Endodermal cell (in vitro differentiated cells): ENCODE measurements at regions not wholly inside any gene's neighbourhood (a gene's known extent, or its start where the extent isn't known, plus 50 kb on each side); places are given as distances from the start of the nearest gene placed in this dataset.

Experiments
- DNase-seq: peaks from one replicate; pipeline ENCODE4 v3.0.0-alpha.2; 2017
- H3K27ac ChIP-seq: 2 replicates; pipeline ENCODE4 v1.5.1; 2013; ENCODE audit warnings: mild to moderate bottlenecking, low read depth, low read length, moderate library complexity
- H3K27me3 ChIP-seq: 2 replicates; pipeline ENCODE4 v1.6.1; 2013; ENCODE audit warnings: mild to moderate bottlenecking, low read length, moderate library complexity; ENCODE audit not compliant: insufficient read depth, control insufficient read depth, poor library complexity, severe bottlenecking
- H3K36me3 ChIP-seq: 2 replicates; pipeline ENCODE4 v1.7.0; 2013; ENCODE audit warnings: mild to moderate bottlenecking, low read length, moderate library complexity; ENCODE audit not compliant: control insufficient read depth, insufficient read depth
- H3K4me1 ChIP-seq: one replicate; pipeline ENCODE4 v1.7.0; 2013; ENCODE audit warnings: low read length; ENCODE audit not compliant: control insufficient read depth, insufficient read depth
- H3K4me3 ChIP-seq: 2 replicates; pipeline ENCODE4 v1.5.1; 2013; ENCODE audit warnings: mild to moderate bottlenecking, low read length, moderate library complexity
- H3K9ac ChIP-seq: 2 replicates; pipeline ENCODE4 v1.6.1; 2013; ENCODE audit warnings: mild to moderate bottlenecking, low read length, moderate library complexity; ENCODE audit not compliant: poor library complexity, severe bottlenecking; ENCODE audit errors: extremely low read depth
- H3K9me3 ChIP-seq: 2 replicates; pipeline ENCODE4 v1.6.1; 2013; ENCODE audit warnings: mild to moderate bottlenecking, low read length, moderate library complexity; ENCODE audit not compliant: control insufficient read depth
- H3K27ac Mint-ChIP-seq: 2 replicates; pipeline ENCODE4 v1.8.0; 2020; ENCODE audit warnings: mixed read lengths
- H3K27me3 Mint-ChIP-seq: 2 replicates; pipeline ENCODE4 v1.8.0; 2021; ENCODE audit warnings: mild to moderate bottlenecking, mixed read lengths; ENCODE audit not compliant: insufficient read depth
- H3K36me3 Mint-ChIP-seq: 2 replicates; pipeline ENCODE4 v1.8.0; 2020; ENCODE audit warnings: low read depth, mixed read lengths
- H3K4me1 Mint-ChIP-seq: 2 replicates; pipeline ENCODE4 v1.8.0; 2020; ENCODE audit warnings: mixed read lengths
- H3K4me3 Mint-ChIP-seq: 2 replicates; pipeline ENCODE4 v1.8.0; 2020; ENCODE audit warnings: mild to moderate bottlenecking, moderate library complexity, mixed read lengths
- H3K9me3 Mint-ChIP-seq: 2 replicates; pipeline ENCODE4 v1.8.0; 2020; ENCODE audit warnings: mild to moderate bottlenecking, mixed read lengths
- CTCF ChIP-seq: fragments of 200-600 bp; sonication (generic); conservative IDR thresholded peaks from 2 replicates; pipeline ENCODE4 v1.5.0; 2021; ENCODE audit warnings: antibody characterized with exemption, mild to moderate bottlenecking
- WGBS, 2 experiments: methylation state at CpG; one replicate each; pipeline versions ENCODE4 v1.1.5 to v1.1.7; 2013; ENCODE audit warnings: missing lambda C conversion rate in 2 of 2, mixed read lengths in 1 of 2; ENCODE audit not compliant: insufficient coverage in 1 of 2, insufficient read length in 1 of 2; 5-methylcytosine and 5-hydroxymethylcytosine counted together

DNA sequence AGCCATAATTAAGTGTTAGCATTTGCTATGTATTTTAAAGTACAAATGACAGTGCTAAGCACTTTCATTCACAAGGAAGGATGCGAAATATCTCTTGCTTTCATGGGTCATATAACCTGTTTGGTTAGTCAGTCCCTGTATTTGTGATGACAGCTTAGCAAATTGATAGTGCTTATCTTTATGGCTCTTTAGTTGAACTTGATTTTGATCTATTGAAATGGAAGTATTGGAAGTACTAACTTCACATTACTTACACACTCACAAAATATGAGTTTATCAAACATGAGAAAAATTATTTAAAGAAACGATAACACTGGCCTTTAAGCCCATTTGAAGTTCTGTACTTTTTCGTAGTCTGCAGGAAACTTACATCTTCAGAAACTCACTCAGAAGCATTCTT is 97.4 kb upstream of the NEUROD1 start:
- Mint-ChIP-seq H3K36me3 (no peaks in the 10 kb centered on the region), H3K27me3 (no peaks in the 10 kb centered on the region), H3K27ac (no peak overlapping the region), H3K4me1 (peaks cover 17% of the 10 kb centered on the region), H3K4me3 (no peak overlapping the region), H3K9me3 (no peaks in the 10 kb centered on the region)
- Histone ChIP-seq H3K36me3 (no peaks in the 10 kb centered on the region), H3K9ac (no peak overlapping the region), H3K9me3 (no peaks in the 10 kb centered on the region), H3K4me1 (peaks cover 9% of the 10 kb centered on the region), H3K27ac (no peak overlapping the region), H3K27me3 (no peaks in the 10 kb centered on the region), H3K4me3 (no peak overlapping the region)
- WGBS, 2 experiments, result 94 to 100% methylated on average over 1 to 3 of the region's 3 CpGs
- no peak for TF ChIP-seq CTCF
- no peak for DNase-seq

GRCh38 chr2:181778621-181779201 is 98.4 kb upstream of the NEUROD1 start:
- H3K9me3 Mint-ChIP-seq, result no peaks in the 10 kb centered on the region
- WGBS, 2 experiments, result 73 to 90% methylated on average over 2 of the region's 2 CpGs
- Histone ChIP-seq H3K27me3 (no peaks in the 10 kb centered on the region), H3K27ac (peak overlapping the region; percentile 94), H3K4me3 (no peak overlapping the region), H3K9ac (no peak overlapping the region), H3K9me3 (no peaks in the 10 kb centered on the region), H3K36me3 (no peaks in the 10 kb centered on the region), H3K4me1 (peaks cover 9% of the 10 kb centered on the region)
- no peak overlapping the region for H3K27ac Mint-ChIP-seq
- H3K4me1 Mint-ChIP-seq, result peaks cover 25% of the 10 kb centered on the region
- no peak for TF ChIP-seq CTCF
- H3K27me3 Mint-ChIP-seq, result no peaks in the 10 kb centered on the region
- DNase-seq, result no peak
- no peak overlapping the region for H3K4me3 Mint-ChIP-seq
- no peaks in the 10 kb centered on the region for H3K36me3 Mint-ChIP-seq

DNA sequence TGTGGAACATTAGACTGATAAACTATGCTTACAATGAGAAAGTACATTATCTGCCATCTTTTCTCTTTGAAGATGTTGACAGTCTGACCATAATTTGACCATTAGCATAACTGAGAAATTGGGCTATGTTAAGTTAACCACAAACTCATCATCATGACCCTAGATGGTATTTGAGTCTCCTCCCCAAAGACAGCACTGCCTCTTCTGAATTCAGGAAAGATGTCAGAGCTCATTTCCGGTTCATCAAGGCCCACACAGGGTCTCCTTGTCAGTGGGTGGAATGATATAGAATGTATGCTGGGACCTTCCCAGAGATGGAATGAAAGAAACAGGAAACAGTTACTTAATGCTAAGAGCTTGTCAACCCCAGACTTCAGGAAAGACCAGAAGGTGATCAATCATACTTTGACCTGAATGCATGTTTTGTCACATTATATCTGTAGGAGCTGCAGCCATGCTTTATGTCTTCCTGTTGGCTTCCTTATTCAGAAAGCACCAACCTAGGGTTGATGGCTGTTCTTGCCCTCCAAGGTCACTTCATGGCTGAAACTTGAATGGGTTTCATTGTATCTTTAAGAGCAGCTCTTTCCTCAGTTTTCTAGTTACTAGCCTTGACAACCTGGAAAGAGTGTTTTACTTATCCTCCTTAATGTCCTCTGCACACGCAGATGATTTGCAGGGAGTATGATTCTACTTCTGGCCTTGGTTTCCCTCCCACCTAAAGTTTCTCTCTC is 99.1 kb upstream of the NEUROD1 start:
- H3K4me3 ChIP-seq, result no peak overlapping the region
- Mint-ChIP-seq H3K9me3 (no peaks in the 10 kb centered on the region), H3K4me3 (no peak overlapping the region), H3K36me3 (no peaks in the 10 kb centered on the region), H3K27me3 (no peaks in the 10 kb centered on the region), H3K4me1 (peaks cover 28% of the 10 kb centered on the region), H3K27ac (no peak overlapping the region)
- H3K27me3 ChIP-seq, result no peaks in the 10 kb centered on the region
- WGBS, 2 experiments, result 68 to 83% methylated on average over 2 of the region's 2 CpGs
- DNase-seq, result no peak
- TF ChIP-seq CTCF, result no peak
- H3K9me3 ChIP-seq, result no peaks in the 10 kb centered on the region
- no peaks in the 10 kb centered on the region for H3K36me3 ChIP-seq
- peaks cover 9% of the 10 kb centered on the region for H3K4me1 ChIP-seq
- H3K9ac ChIP-seq, result no peak overlapping the region
- peak overlapping the region; percentile 94 for H3K27ac ChIP-seq
